Activated CD4-positive, CD25-positive, alpha-beta regulatory T cell (primary cell): ENCODE measurements at regions not wholly inside any gene's neighbourhood (a gene's known extent, or its start where the extent isn't known, plus 50 kb on each side); places are given as distances from the start of the nearest gene placed in this dataset.
"Not testable (repeated sequence)": the region's sequence is repeated elsewhere in the genome, so short reads cannot be mapped to it uniquely, and the experiment has no call there.

Experiments used
- DNase-seq, 4 experiments: peaks; one replicate each; lab custom pipeline; 2025; lab: John Stamatoyannopoulos, UW

GRCh38 chr2:234374150-234374508 is 122.8 kb downstream of the ARL4C start:
- no peak for DNase-seq

GRCh38 chr2:234373481-234374149 is 123.3 kb downstream of the ARL4C start:
- DNase-seq, result no peak

GRCh38 chr2:234373060-234373459 is 123.8 kb downstream of the ARL4C start:
- DNase-seq, result no peak

- DNase-seq, result no peak
Measured at GRCh38 chr2:234372506-234372905, 124.4 kb downstream of the ARL4C start.

DNA sequence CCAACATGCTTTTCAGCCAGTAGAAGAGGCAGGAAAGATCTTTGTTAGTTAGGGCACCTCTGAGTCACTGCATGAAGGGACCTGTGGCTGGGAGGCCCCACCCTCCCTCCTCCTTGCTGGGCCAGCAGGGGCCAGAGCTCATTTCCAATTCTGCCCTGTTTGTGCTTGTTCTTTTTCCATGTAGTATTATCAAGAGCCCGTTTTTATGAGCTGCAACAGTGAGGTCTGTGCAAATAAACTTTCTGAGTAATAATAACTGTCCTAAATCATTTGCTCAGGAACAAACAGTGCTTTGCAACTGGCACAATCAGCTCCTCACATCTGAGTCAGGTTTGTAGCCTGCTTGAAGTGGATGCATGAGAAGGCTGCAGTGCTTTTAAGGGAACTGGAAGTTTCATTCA is 128.0 kb downstream of the ARL4C start:
- no peak for DNase-seq

GRCh38 chr2:234366891-234367290 is 130.0 kb downstream of the ARL4C start:
- no peak for DNase-seq

GRCh38 chr2:234364661-234365060 is 132.2 kb downstream of the ARL4C start:
- no peak for DNase-seq

DNA sequence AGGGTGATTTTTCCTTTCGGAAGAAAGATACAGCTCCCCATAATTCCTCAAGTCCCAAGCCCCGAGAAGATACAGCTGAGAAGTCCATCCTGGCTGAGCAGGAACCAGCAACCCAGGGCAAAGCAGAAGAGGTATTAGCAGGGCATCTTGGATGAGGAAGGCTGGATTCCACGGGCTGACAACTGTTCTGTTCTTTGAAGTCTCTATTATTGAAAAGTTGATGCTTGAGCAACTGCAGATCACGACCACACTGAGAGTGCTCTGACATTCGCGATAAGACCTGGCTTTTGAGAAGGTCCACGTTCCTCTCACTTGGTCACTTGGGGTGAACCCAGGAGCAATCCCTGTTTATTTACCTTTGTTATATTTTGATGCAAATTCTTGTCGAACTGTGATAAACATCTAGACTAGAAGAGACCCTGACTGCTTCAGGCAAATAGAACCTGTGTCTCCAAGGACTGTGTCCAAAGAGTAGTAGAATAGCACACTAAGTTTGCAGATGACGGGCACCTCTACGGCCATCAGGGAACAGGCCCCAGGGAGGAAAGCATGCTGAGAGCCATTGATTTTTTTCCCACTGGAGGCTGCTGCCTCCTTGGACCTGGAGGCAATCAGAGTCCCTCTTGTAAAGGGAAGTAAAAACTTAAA is 133.1 kb downstream of the ARL4C start:
- no peak for DNase-seq

DNA sequence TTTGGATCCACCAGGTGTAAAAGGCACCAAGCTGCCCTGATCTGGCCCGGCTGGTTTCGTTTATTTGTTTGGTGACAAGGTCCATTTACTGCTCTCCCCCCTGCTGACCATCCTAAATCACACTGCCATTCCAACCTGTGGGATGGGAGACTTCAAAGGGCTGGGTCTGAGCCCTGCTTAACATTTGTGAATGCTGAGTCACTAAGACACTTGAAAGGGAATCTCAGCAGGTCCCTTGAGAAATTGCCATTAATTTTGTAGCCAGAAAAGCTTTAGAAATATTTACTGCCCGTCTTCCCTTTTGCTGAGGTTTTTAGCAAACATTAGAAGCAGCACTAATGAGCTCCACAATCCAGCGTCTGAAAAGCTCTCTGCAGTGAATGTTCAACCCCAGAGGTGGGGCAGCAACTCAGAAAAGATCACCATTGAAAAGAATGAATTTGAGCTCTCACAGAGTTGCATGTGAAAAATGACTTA is 133.8 kb downstream of the ARL4C start:
- DNase-seq, result no peak

GRCh38 chr2:234360313-234360975 is 136.4 kb downstream of the ARL4C start:
- not testable (repeated sequence) for DNase-seq

- no peak for DNase-seq
Measured at GRCh38 chr2:234357666-234358065, 139.2 kb downstream of the ARL4C start.

- no peak for DNase-seq
Measured at GRCh38 chr2:234355808-234356365, 141.0 kb downstream of the ARL4C start.

GRCh38 chr2:234355021-234355720 is 141.7 kb downstream of the ARL4C start:
- DNase-seq, result no peak

- no peak for DNase-seq
Measured at GRCh38 chr2:234352270-234352669, 144.6 kb downstream of the ARL4C start.

GRCh38 chr2:234351866-234352265 is 145.0 kb downstream of the ARL4C start:
- not testable (repeated sequence) for DNase-seq

DNA sequence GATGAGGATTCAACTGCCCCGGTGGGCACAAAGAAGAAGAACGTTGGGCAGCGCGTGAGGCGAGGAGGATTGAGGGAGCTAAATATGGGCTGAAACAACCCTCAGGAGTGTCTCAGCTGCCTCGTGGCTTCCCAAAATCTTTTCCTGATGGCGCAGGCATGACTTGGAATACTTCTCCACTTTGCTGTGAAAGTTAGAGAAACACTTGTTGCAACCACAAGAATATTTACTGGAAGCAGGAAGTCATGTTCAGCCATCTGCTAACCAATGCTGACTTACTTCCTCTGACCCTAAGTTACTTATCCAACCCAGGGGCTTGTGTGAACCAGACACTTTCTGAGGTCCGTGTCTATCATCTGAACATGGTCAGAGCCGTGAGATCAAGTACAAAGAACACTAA is 148.8 kb downstream of the ARL4C start:
- DNase-seq, result no peak

DNA sequence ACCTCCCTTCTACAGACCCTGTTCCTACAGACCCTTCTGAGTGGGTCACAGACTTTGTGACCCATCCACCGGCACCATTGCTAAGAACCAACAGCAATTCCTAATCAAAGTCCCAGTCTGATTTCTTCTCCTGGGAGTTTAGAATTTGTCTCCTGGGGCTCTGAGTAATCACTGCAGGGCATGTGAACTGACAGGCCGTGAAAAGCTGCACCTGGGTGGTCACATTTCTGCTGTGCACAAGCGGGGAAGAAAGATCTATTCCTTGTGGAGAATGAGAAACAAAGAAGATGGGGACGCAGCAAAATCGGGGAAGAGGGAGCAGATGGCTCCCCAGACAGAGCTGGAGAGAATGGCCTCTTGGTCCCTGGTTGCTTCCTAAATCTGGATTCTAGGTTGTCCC is 151.0 kb downstream of the ARL4C start:
- DNase-seq, result no peak

DNA sequence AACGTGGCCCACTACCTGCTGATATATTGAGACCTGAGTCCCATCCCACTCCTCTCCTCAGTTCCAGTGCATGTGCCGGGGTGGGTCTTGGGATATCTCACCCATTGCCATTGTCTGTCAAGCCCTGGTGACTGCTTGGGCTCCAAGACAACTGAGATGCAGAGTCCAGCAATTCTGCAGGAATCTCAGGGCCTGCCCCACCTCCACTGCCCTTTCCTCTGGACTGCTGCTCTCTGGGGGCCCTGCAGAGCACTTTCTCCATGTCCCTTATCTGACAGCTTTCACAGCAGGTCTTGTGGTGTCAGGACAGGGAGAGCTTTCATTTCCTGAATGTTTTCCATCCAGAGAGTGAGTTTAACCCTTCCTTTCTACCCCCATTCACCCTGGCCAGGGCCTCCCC is 152.9 kb downstream of the ARL4C start:
- DNase-seq, result no peak

- DNase-seq, result no peak
Measured at GRCh38 chr2:234343372-234343771, 153.5 kb downstream of the ARL4C start.

GRCh38 chr2:234341306-234341985 is 155.4 kb downstream of the ARL4C start:
- no peak for DNase-seq

DNA sequence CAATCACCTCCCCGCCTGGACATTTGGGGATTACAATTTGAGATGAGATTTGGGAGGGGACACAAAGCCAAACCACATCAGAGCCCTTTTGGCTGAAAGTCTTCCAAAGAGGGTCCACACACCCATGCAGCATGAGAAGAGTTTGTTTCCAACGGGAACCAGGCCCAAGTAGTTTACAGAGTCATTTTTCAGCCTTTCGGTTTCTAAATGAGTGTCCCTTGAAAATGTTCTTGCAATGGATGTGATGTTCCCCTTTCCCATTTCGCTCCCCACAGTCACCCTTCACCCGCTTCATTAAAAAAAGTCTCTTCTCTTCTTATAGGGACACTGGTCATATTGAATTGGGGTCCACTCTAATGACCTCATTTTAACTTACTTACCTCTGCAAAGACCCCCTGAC is 157.4 kb downstream of the ARL4C start:
- DNase-seq, result no peak

DNA sequence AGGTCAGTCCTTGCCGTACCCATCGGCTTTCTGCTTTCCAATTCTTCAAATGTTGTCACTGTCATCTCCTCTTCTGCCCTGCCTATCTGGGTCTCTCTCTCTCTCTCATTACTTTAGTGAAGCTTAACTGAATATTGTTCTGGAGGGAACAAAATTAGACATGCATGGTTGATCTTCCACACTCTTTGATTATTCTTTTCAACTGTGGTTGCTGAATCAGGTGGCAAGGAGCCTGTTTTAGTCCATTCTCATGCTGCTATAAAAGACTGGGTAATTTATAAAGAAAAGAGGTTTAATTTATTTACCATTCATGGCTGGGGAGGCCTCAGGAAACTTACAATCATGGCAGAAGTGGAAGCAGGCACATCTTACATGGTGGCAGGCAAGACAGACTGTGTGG is 157.9 kb downstream of the ARL4C start:
- no peak for DNase-seq
